SW480 (cell line): ENCODE measurements at regions not wholly inside any gene's neighbourhood (a gene's known extent, or its start where the extent isn't known, plus 50 kb on each side); places are given as distances from the start of the nearest gene placed in this dataset.

Experiments
- DNase-seq: peaks from one replicate; pipeline ENCODE4 v3.0.0-alpha.2; 2016; ENCODE audit warnings: low spot score

GRCh38 chr4:32158961-32159360 is 1438.8 kb downstream of the PCDH7 start:
- no peak for DNase-seq

- no peak for DNase-seq
Observed at GRCh38 chr4:32161392-32161791, 1441.2 kb downstream of the PCDH7 start.

- no peak for DNase-seq
Observed at GRCh38 chr4:32163125-32163524, 1443.0 kb downstream of the PCDH7 start.

GRCh38 chr4:32169841-32170240 is 1449.7 kb downstream of the PCDH7 start:
- no peak for DNase-seq

- no peak for DNase-seq
Observed at GRCh38 chr4:32172086-32172485, 1451.9 kb downstream of the PCDH7 start.

GRCh38 chr4:32172761-32173160 is 1452.6 kb downstream of the PCDH7 start:
- no peak for DNase-seq

GRCh38 chr4:32180086-32180485 is 1459.9 kb downstream of the PCDH7 start:
- no peak for DNase-seq

GRCh38 chr4:32184186-32184585 is 1464.0 kb downstream of the PCDH7 start:
- no peak for DNase-seq

GRCh38 chr4:32189130-32189529 is 1469.0 kb downstream of the PCDH7 start:
- no peak for DNase-seq

GRCh38 chr4:32189788-32190187 is 1469.6 kb downstream of the PCDH7 start:
- no peak for DNase-seq

- no peak for DNase-seq
Observed at GRCh38 chr4:32191961-32192360, 1471.8 kb downstream of the PCDH7 start.

GRCh38 chr4:32192363-32192762 is 1472.2 kb downstream of the PCDH7 start:
- DNase-seq: no peak

- DNase-seq: no peak
Observed at GRCh38 chr4:32192991-32193390, 1472.8 kb downstream of the PCDH7 start.

- DNase-seq: no peak
Observed at GRCh38 chr4:32196950-32197688, 1477.0 kb downstream of the PCDH7 start.

GRCh38 chr4:32199639-32200038 is 1479.5 kb downstream of the PCDH7 start:
- DNase-seq: no peak

GRCh38 chr4:32203340-32203739 is 1483.2 kb downstream of the PCDH7 start:
- DNase-seq: no peak

- no peak for DNase-seq
Observed at GRCh38 chr4:32206756-32207155, 1486.6 kb downstream of the PCDH7 start.

GRCh38 chr4:32207456-32207855 is 1487.3 kb downstream of the PCDH7 start:
- no peak for DNase-seq

- no peak for DNase-seq
Observed at GRCh38 chr4:32215277-32215676, 1495.1 kb downstream of the PCDH7 start.

- no peak for DNase-seq
Observed at GRCh38 chr4:32216502-32216901, 1496.3 kb downstream of the PCDH7 start.

GRCh38 chr4:32219306-32220075 is 1499.3 kb downstream of the PCDH7 start:
- DNase-seq: no peak

GRCh38 chr4:32226204-32226603 is 1506.0 kb downstream of the PCDH7 start:
- DNase-seq: peak; percentile 0

- no peak for DNase-seq
Observed at GRCh38 chr4:32226733-32227132, 1506.6 kb downstream of the PCDH7 start.

- no peak for DNase-seq
Observed at GRCh38 chr4:32243926-32244325, 1523.8 kb downstream of the PCDH7 start.
